GM12878 (cell line): ENCODE measurements at regions not wholly inside any gene's neighbourhood (a gene's known extent, or its start where the extent isn't known, plus 50 kb on each side); places are given as distances from the start of the nearest gene placed in this dataset.

Source experiments
- EZH2 ChIP-seq: IDR thresholded peaks from 2 replicates; pipeline ENCODE4 v1.6.1; 2012; ENCODE audit warnings: low read depth, mild to moderate bottlenecking, control low read depth, inconsistent platforms, low read length, borderline replicate concordance; ENCODE audit not compliant: control insufficient read depth
- HCFC1 ChIP-seq: fragments of 150-350 bp; IDR thresholded peaks from 2 replicates; pipeline ENCODE4 v1.6.1; 2014; ENCODE audit warnings: low read length
- HDAC2 ChIP-seq: fragments of 200-600 bp; sonication (generic); IDR thresholded peaks from 2 replicates; pipeline ENCODE4 v1.6.1; 2017
- MXI1 ChIP-seq: fragments of 150-350 bp; IDR thresholded peaks from 2 replicates; pipeline ENCODE4 v1.6.1; 2011; ENCODE audit warnings: low read depth, mild to moderate bottlenecking, inconsistent platforms, low read length, improper control_type of control experiment
- POLR2A ChIP-seq: IDR thresholded peaks from 2 replicates; pipeline ENCODE4 v1.6.1; 2011; ENCODE audit warnings: low read depth, mild to moderate bottlenecking, low read length
- SP1 ChIP-seq: IDR thresholded peaks from one replicate; pipeline ENCODE4 v1.6.1; 2011; ENCODE audit warnings: low read depth, low read length
- YY1 ChIP-seq: IDR thresholded peaks from 2 replicates; pipeline ENCODE4 v1.6.1; 2011; ENCODE audit warnings: low read depth, mild to moderate bottlenecking, low read length
- ZZZ3 ChIP-seq: IDR thresholded peaks from 2 replicates; pipeline ENCODE4 v1.6.1; 2011; ENCODE audit warnings: low read depth; ENCODE audit not compliant: control insufficient read depth, insufficient read length
- TF ChIP-seq, protein P1 (sequence below), 3 experiments: IDR thresholded peaks in 2 of 3; conservative IDR thresholded peaks in 1 of 3; 2 replicates each; pipeline ENCODE4 v1.5.1; 2011; ENCODE audit warnings: low read depth in 3 of 3, low read length in 3 of 3, mild to moderate bottlenecking in 3 of 3, control low read depth in 2 of 3, moderate library complexity in 2 of 3, inconsistent platforms in 1 of 3, mixed read lengths in 1 of 3; ENCODE audit not compliant: control insufficient read depth in 2 of 3, insufficient read depth in 1 of 3; ENCODE audit errors: extremely low read depth in 1 of 3
- TF ChIP-seq, protein P2 (sequence below): fragments of 450-650 bp; formaldehyde crosslinking; IDR thresholded peaks from 2 replicates; pipeline ENCODE4 v1.5.0; 2022; ENCODE audit warnings: mild to moderate bottlenecking, missing genetic modification characterization
- TF ChIP-seq, protein P3 (sequence below): IDR thresholded peaks from 2 replicates; pipeline ENCODE4 v1.6.1; 2012; ENCODE audit warnings: low read length, inconsistent platforms
- TF ChIP-seq, protein P4 (sequence below): IDR thresholded peaks from 2 replicates; pipeline ENCODE4 v1.6.1; 2011; ENCODE audit warnings: low read depth, low read length, improper control_type of control experiment, borderline replicate concordance

DNA sequence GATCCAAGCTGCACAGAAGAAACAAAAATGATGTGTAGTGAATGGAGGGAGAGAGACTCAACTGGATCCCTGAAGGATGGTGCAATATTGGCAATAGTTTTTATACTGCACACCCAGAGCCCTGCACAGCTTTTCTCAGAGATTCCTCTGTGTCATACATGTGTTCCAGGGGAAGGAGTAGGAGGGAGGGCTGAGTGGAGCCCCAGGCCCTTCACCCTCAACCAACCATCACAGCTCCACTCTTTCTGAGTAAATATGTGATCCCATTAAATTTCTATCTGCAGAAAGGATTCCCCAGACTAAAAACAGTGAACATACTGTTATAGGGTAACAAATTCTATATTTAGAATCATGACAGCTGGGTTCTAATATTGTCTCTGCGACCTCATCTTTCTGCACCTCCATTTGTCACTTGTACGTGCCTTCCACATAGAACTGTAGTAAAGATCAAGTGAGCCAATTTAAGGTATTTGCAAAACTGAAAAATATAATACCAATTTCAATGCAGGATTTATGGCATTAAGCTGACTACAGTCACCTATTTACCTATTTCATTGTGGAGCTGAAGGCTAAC lies 421.4 kb upstream of the NRSN1 start:
- TF ChIP-seq, protein P1, sequence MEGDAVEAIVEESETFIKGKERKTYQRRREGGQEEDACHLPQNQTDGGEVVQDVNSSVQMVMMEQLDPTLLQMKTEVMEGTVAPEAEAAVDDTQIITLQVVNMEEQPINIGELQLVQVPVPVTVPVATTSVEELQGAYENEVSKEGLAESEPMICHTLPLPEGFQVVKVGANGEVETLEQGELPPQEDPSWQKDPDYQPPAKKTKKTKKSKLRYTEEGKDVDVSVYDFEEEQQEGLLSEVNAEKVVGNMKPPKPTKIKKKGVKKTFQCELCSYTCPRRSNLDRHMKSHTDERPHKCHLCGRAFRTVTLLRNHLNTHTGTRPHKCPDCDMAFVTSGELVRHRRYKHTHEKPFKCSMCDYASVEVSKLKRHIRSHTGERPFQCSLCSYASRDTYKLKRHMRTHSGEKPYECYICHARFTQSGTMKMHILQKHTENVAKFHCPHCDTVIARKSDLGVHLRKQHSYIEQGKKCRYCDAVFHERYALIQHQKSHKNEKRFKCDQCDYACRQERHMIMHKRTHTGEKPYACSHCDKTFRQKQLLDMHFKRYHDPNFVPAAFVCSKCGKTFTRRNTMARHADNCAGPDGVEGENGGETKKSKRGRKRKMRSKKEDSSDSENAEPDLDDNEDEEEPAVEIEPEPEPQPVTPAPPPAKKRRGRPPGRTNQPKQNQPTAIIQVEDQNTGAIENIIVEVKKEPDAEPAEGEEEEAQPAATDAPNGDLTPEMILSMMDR (IDR thresholded peaks at IDR 0.05 in 2 of 3, conservative IDR thresholded peaks at IDR 0.05 in 1 of 3; ENCODE audit: control insufficient read depth in 2 of 3, extremely low read depth in 1 of 3, insufficient read depth in 1 of 3, low read depth in 3 of 3, low read length in 3 of 3), result no peak
- TF ChIP-seq ZZZ3, result no peak
- TF ChIP-seq EZH2, result no peak
- no peak for TF ChIP-seq YY1
- TF ChIP-seq POLR2A, result no peak
- TF ChIP-seq, protein P2, sequence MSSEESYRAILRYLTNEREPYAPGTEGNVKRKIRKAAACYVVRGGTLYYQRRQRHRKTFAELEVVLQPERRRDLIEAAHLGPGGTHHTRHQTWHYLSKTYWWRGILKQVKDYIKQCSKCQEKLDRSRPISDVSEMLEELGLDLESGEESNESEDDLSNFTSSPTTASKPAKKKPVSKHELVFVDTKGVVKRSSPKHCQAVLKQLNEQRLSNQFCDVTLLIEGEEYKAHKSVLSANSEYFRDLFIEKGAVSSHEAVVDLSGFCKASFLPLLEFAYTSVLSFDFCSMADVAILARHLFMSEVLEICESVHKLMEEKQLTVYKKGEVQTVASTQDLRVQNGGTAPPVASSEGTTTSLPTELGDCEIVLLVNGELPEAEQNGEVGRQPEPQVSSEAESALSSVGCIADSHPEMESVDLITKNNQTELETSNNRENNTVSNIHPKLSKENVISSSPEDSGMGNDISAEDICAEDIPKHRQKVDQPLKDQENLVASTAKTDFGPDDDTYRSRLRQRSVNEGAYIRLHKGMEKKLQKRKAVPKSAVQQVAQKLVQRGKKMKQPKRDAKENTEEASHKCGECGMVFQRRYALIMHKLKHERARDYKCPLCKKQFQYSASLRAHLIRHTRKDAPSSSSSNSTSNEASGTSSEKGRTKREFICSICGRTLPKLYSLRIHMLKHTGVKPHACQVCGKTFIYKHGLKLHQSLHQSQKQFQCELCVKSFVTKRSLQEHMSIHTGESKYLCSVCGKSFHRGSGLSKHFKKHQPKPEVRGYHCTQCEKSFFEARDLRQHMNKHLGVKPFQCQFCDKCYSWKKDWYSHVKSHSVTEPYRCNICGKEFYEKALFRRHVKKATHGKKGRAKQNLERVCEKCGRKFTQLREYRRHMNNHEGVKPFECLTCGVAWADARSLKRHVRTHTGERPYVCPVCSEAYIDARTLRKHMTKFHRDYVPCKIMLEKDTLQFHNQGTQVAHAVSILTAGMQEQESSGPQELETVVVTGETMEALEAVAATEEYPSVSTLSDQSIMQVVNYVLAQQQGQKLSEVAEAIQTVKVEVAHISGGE (CRISPR knock-in tag), result no peak
- TF ChIP-seq, protein P3, sequence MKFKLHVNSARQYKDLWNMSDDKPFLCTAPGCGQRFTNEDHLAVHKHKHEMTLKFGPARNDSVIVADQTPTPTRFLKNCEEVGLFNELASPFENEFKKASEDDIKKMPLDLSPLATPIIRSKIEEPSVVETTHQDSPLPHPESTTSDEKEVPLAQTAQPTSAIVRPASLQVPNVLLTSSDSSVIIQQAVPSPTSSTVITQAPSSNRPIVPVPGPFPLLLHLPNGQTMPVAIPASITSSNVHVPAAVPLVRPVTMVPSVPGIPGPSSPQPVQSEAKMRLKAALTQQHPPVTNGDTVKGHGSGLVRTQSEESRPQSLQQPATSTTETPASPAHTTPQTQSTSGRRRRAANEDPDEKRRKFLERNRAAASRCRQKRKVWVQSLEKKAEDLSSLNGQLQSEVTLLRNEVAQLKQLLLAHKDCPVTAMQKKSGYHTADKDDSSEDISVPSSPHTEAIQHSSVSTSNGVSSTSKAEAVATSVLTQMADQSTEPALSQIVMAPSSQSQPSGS, result no peak
- TF ChIP-seq, protein P4, sequence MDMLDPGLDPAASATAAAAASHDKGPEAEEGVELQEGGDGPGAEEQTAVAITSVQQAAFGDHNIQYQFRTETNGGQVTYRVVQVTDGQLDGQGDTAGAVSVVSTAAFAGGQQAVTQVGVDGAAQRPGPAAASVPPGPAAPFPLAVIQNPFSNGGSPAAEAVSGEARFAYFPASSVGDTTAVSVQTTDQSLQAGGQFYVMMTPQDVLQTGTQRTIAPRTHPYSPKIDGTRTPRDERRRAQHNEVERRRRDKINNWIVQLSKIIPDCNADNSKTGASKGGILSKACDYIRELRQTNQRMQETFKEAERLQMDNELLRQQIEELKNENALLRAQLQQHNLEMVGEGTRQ, result no peak
- TF ChIP-seq HDAC2, result no peak
- no peak for TF ChIP-seq MXI1
- TF ChIP-seq HCFC1, result no peak
- TF ChIP-seq SP1, result no peak
